SK-N-MC (cell line): ENCODE measurements at regions not wholly inside any gene's neighbourhood (a gene's known extent, or its start where the extent isn't known, plus 50 kb on each side); places are given as distances from the start of the nearest gene placed in this dataset.

Experiments used
- DNase-seq: peaks from one replicate; pipeline ENCODE4 v3.0.0-alpha.2; 2011; ENCODE audit warnings: low read depth, low spot score
- H3K27ac ChIP-seq: fragments of 200-600 bp; sonication (generic); 2 replicates; pipeline ENCODE4 v1.5.1; 2016; ENCODE audit warnings: mixed run types
- H3K36me3 ChIP-seq: fragments of 200-600 bp; sonication (generic); 2 replicates; pipeline ENCODE4 v1.6.1; 2017; ENCODE audit warnings: antibody characterized with exemption, low read length, mixed read lengths; ENCODE audit not compliant: insufficient read depth
- H3K4me3 ChIP-seq: fragments of 200-600 bp; sonication (generic); 2 replicates; pipeline ENCODE4 v1.5.1; 2016
- H3K9ac ChIP-seq: fragments of 200-600 bp; sonication (generic); 2 replicates; pipeline ENCODE4 v1.8.0; 2017; ENCODE audit warnings: mixed run types, mixed read lengths; ENCODE audit not compliant: insufficient read length
- H3K9me3 ChIP-seq: fragments of 200-600 bp; sonication (generic); 2 replicates; pipeline ENCODE4 v1.6.1; 2017; ENCODE audit warnings: low read depth, mild to moderate bottlenecking, antibody characterized with exemption, low read length, moderate library complexity, mixed read lengths
- EZH2 ChIP-seq: fragments of 200-600 bp; sonication (generic); IDR thresholded peaks from one replicate; pipeline ENCODE4 v1.6.1; 2017; ENCODE audit warnings: antibody characterized with exemption
- FOXP2 ChIP-seq: optimal IDR thresholded peaks from 2 replicates; pipeline ENCODE3; 2011; ENCODE audit warnings: mild to moderate bottlenecking, moderate library complexity; ENCODE audit not compliant: insufficient read depth; ENCODE audit errors: extremely low read length, control extremely low read depth
- POLR2AphosphoS5 ChIP-seq: IDR thresholded peaks from 2 replicates; pipeline ENCODE4 v1.6.1; 2012; ENCODE audit warnings: mild to moderate bottlenecking, low read depth, low read length, borderline replicate concordance

GRCh38 chr14:87306409-87307168, 686.4 kb downstream of the GALC start:
- no peak overlapping the region for H3K27ac ChIP-seq
- no peaks in the 10 kb centered on the region for H3K36me3 ChIP-seq
- H3K9ac ChIP-seq = no peak overlapping the region
- no peak overlapping the region for H3K4me3 ChIP-seq
- TF ChIP-seq FOXP2 (no peak), POLR2AphosphoS5 (no peak), EZH2 (no peak)
- no peak for DNase-seq
- no peaks in the 10 kb centered on the region for H3K9me3 ChIP-seq

- no peak for TF ChIP-seq EZH2
- TF ChIP-seq FOXP2 = no peak
- TF ChIP-seq POLR2AphosphoS5 = no peak
- DNase-seq = no peak
- Histone ChIP-seq H3K27ac (no peak overlapping the region), H3K9ac (no peak overlapping the region), H3K36me3 (no peaks in the 10 kb centered on the region), H3K4me3 (no peak overlapping the region), H3K9me3 (no peaks in the 10 kb centered on the region)
These were observed 687.6 kb downstream of the GALC start for GRCh38 chr14:87305345-87305744.

DNA sequence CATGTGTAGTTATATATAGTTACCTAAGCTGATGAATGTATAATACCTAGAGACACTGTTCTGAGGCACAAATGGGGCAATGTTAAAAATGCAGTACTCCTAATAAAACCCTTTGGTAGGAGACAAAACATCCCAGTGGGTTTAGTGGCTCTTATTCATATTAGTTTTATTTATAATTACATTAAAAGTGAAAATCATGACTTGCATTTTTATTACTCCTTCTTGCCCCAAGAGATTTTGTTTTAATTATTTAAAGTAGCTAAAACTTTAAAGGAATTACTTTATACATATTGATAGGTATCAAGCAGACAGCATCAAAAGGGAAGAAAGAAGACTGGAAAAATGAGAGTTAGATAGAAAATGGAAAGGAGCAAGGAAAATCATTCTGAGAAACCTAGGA, 688.6 kb downstream of the GALC start:
- Histone ChIP-seq H3K27ac (no peak overlapping the region), H3K9ac (no peak overlapping the region), H3K4me3 (no peak overlapping the region), H3K36me3 (no peaks in the 10 kb centered on the region), H3K9me3 (no peaks in the 10 kb centered on the region)
- DNase-seq = no peak
- TF ChIP-seq FOXP2 (no peak), POLR2AphosphoS5 (no peak), EZH2 (no peak)

- H3K36me3 ChIP-seq = no peaks in the 10 kb centered on the region
- no peak overlapping the region for H3K4me3 ChIP-seq
- no peak overlapping the region for H3K27ac ChIP-seq
- H3K9ac ChIP-seq = no peak overlapping the region
- H3K9me3 ChIP-seq = no peaks in the 10 kb centered on the region
- DNase-seq = no peak
- TF ChIP-seq EZH2 (no peak), POLR2AphosphoS5 (no peak), FOXP2 (no peak)
These were observed 706.2 kb downstream of the GALC start for GRCh38 chr14:87286826-87287225.

- Histone ChIP-seq H3K9ac (no peak overlapping the region), H3K27ac (no peak overlapping the region), H3K9me3 (no peaks in the 10 kb centered on the region), H3K36me3 (no peaks in the 10 kb centered on the region), H3K4me3 (no peak overlapping the region)
- TF ChIP-seq FOXP2 (no peak), POLR2AphosphoS5 (no peak), EZH2 (no peak)
- no peak for DNase-seq
These were observed 706.8 kb downstream of the GALC start for GRCh38 chr14:87286191-87286590.

GRCh38 chr14:87285506-87285905, 707.5 kb downstream of the GALC start:
- TF ChIP-seq FOXP2 (no peak), EZH2 (no peak), POLR2AphosphoS5 (no peak)
- H3K4me3 ChIP-seq = no peak overlapping the region
- no peak overlapping the region for H3K27ac ChIP-seq
- no peaks in the 10 kb centered on the region for H3K9me3 ChIP-seq
- H3K9ac ChIP-seq = no peak overlapping the region
- H3K36me3 ChIP-seq = no peaks in the 10 kb centered on the region
- no peak for DNase-seq

DNA sequence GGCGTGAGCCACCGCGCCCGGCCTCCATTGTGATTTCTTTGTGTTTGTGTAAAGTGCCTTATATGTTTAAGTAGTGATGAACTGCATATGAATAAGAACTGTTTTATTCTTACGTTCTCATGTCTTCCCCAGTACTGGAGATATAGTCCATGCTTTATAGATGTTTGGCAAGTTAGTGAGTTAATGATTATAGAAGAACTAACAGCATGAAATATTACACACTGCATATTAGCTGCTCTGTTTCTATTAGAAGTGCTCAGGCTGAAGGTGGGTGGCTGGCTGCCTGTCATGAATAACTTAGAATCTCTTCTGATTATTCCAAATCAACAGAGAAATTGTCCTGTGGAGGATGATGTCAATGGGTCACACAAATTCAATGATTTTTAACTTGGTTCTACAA, 709.4 kb downstream of the GALC start:
- no peak overlapping the region for H3K9ac ChIP-seq
- H3K36me3 ChIP-seq = no peaks in the 10 kb centered on the region
- H3K27ac ChIP-seq = no peak overlapping the region
- DNase-seq = no peak
- TF ChIP-seq POLR2AphosphoS5 = no peak
- TF ChIP-seq FOXP2 = no peak
- TF ChIP-seq EZH2 = no peak
- H3K9me3 ChIP-seq = no peaks in the 10 kb centered on the region
- H3K4me3 ChIP-seq = no peak overlapping the region

- DNase-seq = no peak
- Histone ChIP-seq H3K27ac (no peak overlapping the region), H3K9ac (no peak overlapping the region), H3K36me3 (no peaks in the 10 kb centered on the region), H3K9me3 (no peaks in the 10 kb centered on the region), H3K4me3 (no peak overlapping the region)
- TF ChIP-seq POLR2AphosphoS5 = no peak
- no peak for TF ChIP-seq EZH2
- no peak for TF ChIP-seq FOXP2
These were observed 710.7 kb downstream of the GALC start for GRCh38 chr14:87282266-87282665.

- no peak overlapping the region for H3K9ac ChIP-seq
- H3K27ac ChIP-seq = no peak overlapping the region
- H3K9me3 ChIP-seq = no peaks in the 10 kb centered on the region
- no peaks in the 10 kb centered on the region for H3K36me3 ChIP-seq
- no peak for DNase-seq
- TF ChIP-seq POLR2AphosphoS5 (no peak), EZH2 (no peak), FOXP2 (no peak)
- no peak overlapping the region for H3K4me3 ChIP-seq
These were observed 714.6 kb downstream of the GALC start for GRCh38 chr14:87278415-87278814.
